WTC11 (cell line): ENCODE measurements at regions not wholly inside any gene's neighbourhood (a gene's known extent, or its start where the extent isn't known, plus 50 kb on each side); places are given as distances from the start of the nearest gene placed in this dataset.

ENCODE experiments used
- ATAC-seq: fragments of 200-7000 bp; cut with Tn5 transposase; 2 replicates; pipeline ENCODE4 v1.10.0; 2021; ENCODE audit warnings: mild to moderate bottlenecking, moderate library complexity
- CTCF ChIA-PET: fragments of 300-600 bp; sonication (Branson Sonifier 250); formaldehyde crosslinking; loops from one replicate; lab custom pipeline; 2021; ENCODE audit warnings: antibody characterized with exemption; lab: Charles Lee
- POLR2A ChIA-PET: fragments of 350-600 bp; sonication (Branson Sonifier 250); formaldehyde crosslinking; loops from one replicate; lab custom pipeline; 2021; ENCODE audit warnings: antibody characterized with exemption; lab: Charles Lee
- DNase-seq: peaks from one replicate; pipeline ENCODE4 v3.0.0; 2021; ENCODE audit warnings: low spot score
- H3K27ac Mint-ChIP-seq: 2 replicates; pipeline ENCODE4 v1.8.0; 2021; ENCODE audit warnings: mixed read lengths
- H3K27me3 Mint-ChIP-seq: 2 replicates; pipeline ENCODE4 v1.8.0; 2021; ENCODE audit warnings: low read depth, mild to moderate bottlenecking, moderate library complexity, mixed read lengths
- H3K36me3 Mint-ChIP-seq: 2 replicates; pipeline ENCODE4 v1.8.0; 2021; ENCODE audit warnings: mixed read lengths
- H3K4me1 Mint-ChIP-seq: 2 replicates; pipeline ENCODE4 v1.8.0; 2022; ENCODE audit warnings: mixed read lengths
- H3K4me3 Mint-ChIP-seq: 2 replicates; pipeline ENCODE4 v1.8.0; 2021; ENCODE audit warnings: mild to moderate bottlenecking, moderate library complexity, mixed read lengths
- H3K9me3 Mint-ChIP-seq: 2 replicates; pipeline ENCODE4 v1.8.0; 2021; ENCODE audit warnings: mixed read lengths
- ELF4 ChIP-seq: sonication (generic); formaldehyde crosslinking; IDR thresholded peaks from 2 replicates; pipeline ENCODE4 v1.8.1; 2022; ENCODE audit warnings: low read depth, mild to moderate bottlenecking, moderate library complexity, missing genetic modification reagents
- EMX1 ChIP-seq: fragments of 250-450 bp; sonication (Bioruptor Pico); IDR thresholded peaks from 2 replicates; pipeline ENCODE4 v1.8.0; 2021; ENCODE audit warnings: mild to moderate bottlenecking
- FOXK1 ChIP-seq: sonication (generic); formaldehyde crosslinking; IDR thresholded peaks from 2 replicates; pipeline ENCODE4 v1.8.0; 2022; ENCODE audit warnings: mild to moderate bottlenecking, moderate library complexity, missing genetic modification reagents
- FOXP1 ChIP-seq: sonication (generic); formaldehyde crosslinking; IDR thresholded peaks from 2 replicates; pipeline ENCODE4 v1.8.0; 2022; ENCODE audit warnings: missing genetic modification reagents, mild to moderate bottlenecking, moderate library complexity, borderline replicate concordance
- GABPB1 ChIP-seq: sonication (generic); formaldehyde crosslinking; IDR thresholded peaks from 2 replicates; pipeline ENCODE4 v1.8.1; 2023; ENCODE audit warnings: mild to moderate bottlenecking, missing genetic modification reagents
- JAZF1 ChIP-seq: fragments of 250-450 bp; sonication (Bioruptor Pico); IDR thresholded peaks from 2 replicates; pipeline ENCODE4 v1.9.0; 2021; ENCODE audit warnings: moderate library complexity, mild to moderate bottlenecking, inconsistent platforms
- PREB ChIP-seq: sonication (generic); formaldehyde crosslinking; IDR thresholded peaks from 2 replicates; pipeline ENCODE4 v1.8.1; 2022; ENCODE audit warnings: mild to moderate bottlenecking, missing genetic modification reagents, moderate library complexity, borderline replicate concordance
- PRRX2 ChIP-seq: fragments of 250-450 bp; sonication (Bioruptor Pico); IDR thresholded peaks from 2 replicates; pipeline ENCODE4 v1.8.0; 2021; ENCODE audit warnings: mild to moderate bottlenecking
- RORB ChIP-seq: fragments of 250-450 bp; sonication (Bioruptor Pico); IDR thresholded peaks from 2 replicates; pipeline ENCODE4 v1.9.0; 2021; ENCODE audit warnings: mild to moderate bottlenecking
- SMAD4 ChIP-seq: sonication (generic); formaldehyde crosslinking; IDR thresholded peaks from 2 replicates; pipeline ENCODE4 v1.8.0; 2022; ENCODE audit warnings: mild to moderate bottlenecking, missing genetic modification reagents
- STAT6 ChIP-seq: sonication (generic); formaldehyde crosslinking; conservative IDR thresholded peaks from 2 replicates; pipeline ENCODE4 v1.8.1; 2023; ENCODE audit warnings: mild to moderate bottlenecking, low read depth, missing genetic modification reagents, moderate library complexity
- TCF7 ChIP-seq: sonication (generic); formaldehyde crosslinking; IDR thresholded peaks from 2 replicates; pipeline ENCODE4 v1.8.0; 2022; ENCODE audit warnings: mild to moderate bottlenecking, low read depth, missing genetic modification reagents, moderate library complexity
- ZNF219 ChIP-seq: sonication (generic); formaldehyde crosslinking; IDR thresholded peaks from 2 replicates; pipeline ENCODE4 v1.8.0; 2023; ENCODE audit warnings: missing genetic modification reagents, mild to moderate bottlenecking, borderline replicate concordance
- ZNF317 ChIP-seq: sonication (generic); formaldehyde crosslinking; IDR thresholded peaks from 2 replicates; pipeline ENCODE4 v1.8.1; 2023; ENCODE audit warnings: low read depth, mild to moderate bottlenecking, moderate library complexity, missing genetic modification reagents, borderline replicate concordance
- ZNF425 ChIP-seq: fragments of 250-450 bp; sonication (Bioruptor Pico); conservative IDR thresholded peaks from 2 replicates; pipeline ENCODE4 v1.9.0; 2021; ENCODE audit warnings: mild to moderate bottlenecking
- ZNF532 ChIP-seq: fragments of 250-450 bp; sonication (Bioruptor Pico); IDR thresholded peaks from 2 replicates; pipeline ENCODE4 v1.9.0; 2021; ENCODE audit warnings: mild to moderate bottlenecking, borderline replicate concordance

GRCh38 chr14:27006570-27006969 is 408.7 kb upstream of the NOVA1 start:
- CTCF ChIA-PET: no interaction called here
- H3K36me3 Mint-ChIP-seq: peaks cover 7% of the 10 kb centered on the region; the same call in 1 of the 2 replicates
- H3K4me1 Mint-ChIP-seq: peaks cover 3% of the 10 kb centered on the region; the same call in 1 of the 2 replicates
- peaks cover 14% of the 10 kb centered on the region for H3K9me3 Mint-ChIP-seq
- TF ChIP-seq RORB (no peak), PRRX2 (CRISPR knock-in tag) (no peak), PREB (CRISPR knock-in tag) (no peak), ZNF317 (CRISPR knock-in tag) (no peak), FOXP1 (CRISPR knock-in tag) (no peak), SMAD4 (CRISPR knock-in tag) (no peak), TCF7 (CRISPR knock-in tag) (no peak), ZNF219 (CRISPR knock-in tag) (no peak), GABPB1 (CRISPR knock-in tag) (no peak), STAT6 (no peak)
- no peak overlapping the region for H3K4me3 Mint-ChIP-seq
- no peak overlapping the region for H3K27ac Mint-ChIP-seq
- ATAC-seq (no peak), DNase-seq (no peak)
- POLR2A ChIA-PET: no interaction called here
- H3K27me3 Mint-ChIP-seq: no peaks in the 10 kb centered on the region

GRCh38 chr14:27008187-27008586 is 410.4 kb upstream of the NOVA1 start:
- H3K9me3 Mint-ChIP-seq: peaks cover 11% of the 10 kb centered on the region
- no peaks in the 10 kb centered on the region for H3K27me3 Mint-ChIP-seq
- CTCF ChIA-PET: no interaction called here
- DNase-seq (no peak), ATAC-seq (no peak)
- no peak overlapping the region for H3K27ac Mint-ChIP-seq
- POLR2A ChIA-PET: no interaction called here
- H3K36me3 Mint-ChIP-seq: peaks cover 7% of the 10 kb centered on the region; the same call in 1 of the 2 replicates
- H3K4me3 Mint-ChIP-seq: no peak overlapping the region
- H3K4me1 Mint-ChIP-seq: peaks cover 3% of the 10 kb centered on the region; the same call in 1 of the 2 replicates
- TF ChIP-seq ELF4 (CRISPR knock-in tag) (no peak), ZNF425 (CRISPR knock-in tag) (no peak), JAZF1 (no peak), ZNF532 (CRISPR knock-in tag) (no peak), FOXK1 (CRISPR knock-in tag) (no peak), ZNF219 (CRISPR knock-in tag) (no peak), EMX1 (no peak)
